Caco-2 (cell line): ENCODE measurements at regions not wholly inside any gene's neighbourhood (a gene's known extent, or its start where the extent isn't known, plus 50 kb on each side); places are given as distances from the start of the nearest gene placed in this dataset.

ENCODE experiments used
- BruUV-seq: library from RNA; stranded (reverse); fragments of 400-500 nt; replicated peaks from 2 replicates; lab custom pipeline; 2021; lab: Mats Ljungman, UMichigan
- CTCF ChIA-PET: fragments of 300-600 bp; sonication (Branson Sonifier 250); formaldehyde crosslinking; loops from one replicate; lab custom pipeline; 2022; ENCODE audit warnings: antibody characterized with exemption; lab: Charles Lee
- POLR2A ChIA-PET: fragments of 300-600 bp; sonication (Branson Sonifier 250); formaldehyde crosslinking; loops from one replicate; lab custom pipeline; 2022; ENCODE audit warnings: antibody characterized with exemption; lab: Charles Lee
- DNase-seq, 2 experiments: peaks; one replicate each; pipeline versions ENCODE4 v3.0.0 to v3.0.0-alpha.2; 2020 to 2022
- H3K27me3 ChIP-seq: replicated peaks from 2 replicates; pipeline ENCODE4 v1.6.0; 2011; ENCODE audit warnings: low read length; ENCODE audit not compliant: control insufficient read depth, insufficient read depth
- H3K36me3 ChIP-seq: 2 replicates; pipeline ENCODE4 v1.5.1; 2011; ENCODE audit warnings: low read length; ENCODE audit not compliant: control insufficient read depth, insufficient read depth
- H3K4me1 ChIP-seq: fragments of 250-450 bp; sonication (Bioruptor Pico); 2 replicates; pipeline ENCODE4 v1.5.1; 2020; ENCODE audit warnings: mild to moderate bottlenecking
- H3K4me3 ChIP-seq: 2 replicates; pipeline ENCODE4 v1.5.1; 2011; ENCODE audit warnings: low read depth, mild to moderate bottlenecking, control low read depth, low read length
- H3K9me3 ChIP-seq: fragments of 250-450 bp; sonication (Bioruptor Pico); 2 replicates; pipeline ENCODE4 v1.5.1; 2020; ENCODE audit warnings: mild to moderate bottlenecking, moderate library complexity
- H3K27ac Mint-ChIP-seq: one replicate; pipeline ENCODE4 v1.8.0; 2022; ENCODE audit warnings: mixed read lengths; ENCODE audit not compliant: unreplicated experiment
- H3K27me3 Mint-ChIP-seq: one replicate; pipeline ENCODE4 v1.8.0; 2022; ENCODE audit warnings: mixed read lengths; ENCODE audit not compliant: insufficient read depth, unreplicated experiment
- H3K36me3 Mint-ChIP-seq: one replicate; pipeline ENCODE4 v1.8.0; 2022; ENCODE audit warnings: mild to moderate bottlenecking, mixed read lengths; ENCODE audit not compliant: insufficient read depth, unreplicated experiment
- H3K4me1 Mint-ChIP-seq: one replicate; pipeline ENCODE4 v1.8.0; 2022; ENCODE audit warnings: low read depth, mixed read lengths; ENCODE audit not compliant: unreplicated experiment
- H3K4me3 Mint-ChIP-seq: one replicate; pipeline ENCODE4 v1.8.0; 2022; ENCODE audit warnings: mild to moderate bottlenecking, moderate library complexity, mixed read lengths; ENCODE audit not compliant: unreplicated experiment
- H3K9me3 Mint-ChIP-seq: one replicate; pipeline ENCODE4 v1.8.0; 2022; ENCODE audit warnings: mixed read lengths; ENCODE audit not compliant: unreplicated experiment
- intact Hi-C: fragments of 100-400 bp; cut with micrococcal nuclease; formaldehyde crosslinking; loops from one replicate; pipeline ENCODE4 v1.10.0; 2022; ENCODE audit not compliant: unreplicated experiment
- TF ChIP-seq, protein P1 (sequence below), 2 experiments: fragments of 200-600 bp in 1 of 2; IDR thresholded peaks; 1 replicate in 1 of 2; 2 replicates in 1 of 2; pipeline versions ENCODE4 v1.5.1 to v1.8.0; 2011 to 2022; ENCODE audit warnings: antibody characterized with exemption in 1 of 2, control low read depth in 1 of 2, inconsistent platforms in 1 of 2, low read depth in 1 of 2, low read length in 1 of 2, mild to moderate bottlenecking in 1 of 2, moderate library complexity in 1 of 2; ENCODE audit not compliant: insufficient read depth in 1 of 2, severe bottlenecking in 1 of 2, unreplicated experiment in 1 of 2

DNA sequence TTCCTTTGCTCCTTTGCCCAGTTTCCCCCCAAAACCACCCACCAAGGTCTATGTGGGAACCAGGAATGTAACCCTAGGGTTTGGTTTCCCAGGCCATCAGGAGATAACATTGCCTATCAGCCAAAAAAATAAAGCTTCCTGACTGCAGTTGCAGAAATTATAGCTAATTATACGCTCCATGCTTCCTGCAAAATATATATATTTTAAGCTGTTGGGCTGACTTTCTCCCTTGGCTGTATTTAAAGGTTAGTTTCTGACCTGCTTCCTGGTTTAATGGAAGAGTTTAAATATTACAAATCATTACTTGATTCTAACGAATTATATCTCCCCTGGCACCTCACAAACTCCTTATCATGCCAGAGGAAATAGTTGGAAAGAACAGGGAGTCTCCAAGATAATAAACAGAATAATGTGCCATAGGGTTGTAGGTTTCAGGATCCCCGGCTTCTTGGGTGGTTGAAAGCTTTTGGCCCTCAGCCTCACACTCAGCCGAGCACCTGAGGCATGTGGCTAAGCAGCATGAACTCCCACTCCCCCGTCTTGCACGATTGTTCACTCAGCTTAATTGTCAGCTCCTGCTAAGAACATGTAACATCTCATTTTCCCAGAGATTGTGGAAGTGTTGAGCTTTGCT, 79.9 kb downstream of the FZD1 start:
- no peaks in the 10 kb centered on the region for H3K36me3 Mint-ChIP-seq
- no peak for DNase-seq
- Histone ChIP-seq H3K4me1 (no peaks in the 10 kb centered on the region), H3K27me3 (no peaks in the 10 kb centered on the region), H3K9me3 (no peaks in the 10 kb centered on the region), H3K36me3 (no peaks in the 10 kb centered on the region), H3K4me3 (no peak overlapping the region)
- BruUV-seq: no TSS peak
- H3K4me3 Mint-ChIP-seq: no peak overlapping the region
- ChIA-PET POLR2A (no interaction called here), CTCF (no interaction called here)
- intact Hi-C loops: no loop called here
- peaks cover 14% of the 10 kb centered on the region for H3K27me3 Mint-ChIP-seq
- TF ChIP-seq, protein P1, sequence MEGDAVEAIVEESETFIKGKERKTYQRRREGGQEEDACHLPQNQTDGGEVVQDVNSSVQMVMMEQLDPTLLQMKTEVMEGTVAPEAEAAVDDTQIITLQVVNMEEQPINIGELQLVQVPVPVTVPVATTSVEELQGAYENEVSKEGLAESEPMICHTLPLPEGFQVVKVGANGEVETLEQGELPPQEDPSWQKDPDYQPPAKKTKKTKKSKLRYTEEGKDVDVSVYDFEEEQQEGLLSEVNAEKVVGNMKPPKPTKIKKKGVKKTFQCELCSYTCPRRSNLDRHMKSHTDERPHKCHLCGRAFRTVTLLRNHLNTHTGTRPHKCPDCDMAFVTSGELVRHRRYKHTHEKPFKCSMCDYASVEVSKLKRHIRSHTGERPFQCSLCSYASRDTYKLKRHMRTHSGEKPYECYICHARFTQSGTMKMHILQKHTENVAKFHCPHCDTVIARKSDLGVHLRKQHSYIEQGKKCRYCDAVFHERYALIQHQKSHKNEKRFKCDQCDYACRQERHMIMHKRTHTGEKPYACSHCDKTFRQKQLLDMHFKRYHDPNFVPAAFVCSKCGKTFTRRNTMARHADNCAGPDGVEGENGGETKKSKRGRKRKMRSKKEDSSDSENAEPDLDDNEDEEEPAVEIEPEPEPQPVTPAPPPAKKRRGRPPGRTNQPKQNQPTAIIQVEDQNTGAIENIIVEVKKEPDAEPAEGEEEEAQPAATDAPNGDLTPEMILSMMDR (IDR thresholded peaks at IDR 0.05; ENCODE audit: insufficient read depth in 1 of 2, low read depth in 1 of 2, low read length in 1 of 2, severe bottlenecking in 1 of 2, unreplicated experiment in 1 of 2): no peak
- H3K9me3 Mint-ChIP-seq: no peaks in the 10 kb centered on the region
- no peak overlapping the region for H3K27ac Mint-ChIP-seq
- H3K4me1 Mint-ChIP-seq: no peaks in the 10 kb centered on the region

DNA sequence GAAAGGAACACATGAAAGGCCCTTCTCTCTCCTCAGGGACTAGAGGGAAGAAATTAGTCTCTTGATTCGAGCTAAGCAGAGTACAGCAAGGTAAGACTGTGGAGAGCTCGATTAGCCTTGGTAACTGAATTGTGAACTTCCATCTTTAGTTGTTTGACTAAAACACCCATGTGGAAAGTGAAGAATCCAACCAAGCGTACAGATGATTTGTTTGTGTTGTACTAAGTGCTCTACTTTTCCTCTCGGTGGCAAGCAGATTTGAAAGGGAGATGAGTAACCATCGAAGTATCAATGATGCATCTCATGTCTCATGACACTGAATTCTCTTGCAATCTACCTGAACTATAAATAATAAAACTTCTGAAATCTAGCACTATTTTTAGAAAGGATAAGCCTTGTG, 80.7 kb downstream of the FZD1 start:
- H3K27me3 Mint-ChIP-seq: peaks cover 14% of the 10 kb centered on the region
- Histone ChIP-seq H3K9me3 (no peaks in the 10 kb centered on the region), H3K4me3 (no peak overlapping the region), H3K36me3 (no peaks in the 10 kb centered on the region), H3K4me1 (no peaks in the 10 kb centered on the region), H3K27me3 (no peaks in the 10 kb centered on the region)
- H3K4me3 Mint-ChIP-seq: no peak overlapping the region
- no peak for DNase-seq
- H3K4me1 Mint-ChIP-seq: no peaks in the 10 kb centered on the region
- no peak overlapping the region for H3K27ac Mint-ChIP-seq
- no peaks in the 10 kb centered on the region for H3K36me3 Mint-ChIP-seq
- no peaks in the 10 kb centered on the region for H3K9me3 Mint-ChIP-seq
- ChIA-PET CTCF (no interaction called here), POLR2A (no interaction called here)
- TF ChIP-seq, protein P1 (IDR thresholded peaks at IDR 0.05; ENCODE audit: insufficient read depth in 1 of 2, low read depth in 1 of 2, low read length in 1 of 2, severe bottlenecking in 1 of 2, unreplicated experiment in 1 of 2): no peak
- intact Hi-C loops: no loop called here
- BruUV-seq: no TSS peak

- intact Hi-C loops: no loop called here
- TF ChIP-seq, protein P1 (IDR thresholded peaks at IDR 0.05; ENCODE audit: insufficient read depth in 1 of 2, low read depth in 1 of 2, low read length in 1 of 2, severe bottlenecking in 1 of 2, unreplicated experiment in 1 of 2): no peak
- no peaks in the 10 kb centered on the region for H3K4me1 Mint-ChIP-seq
- BruUV-seq: no TSS peak
- H3K4me3 ChIP-seq: no peak overlapping the region
- H3K4me1 ChIP-seq: no peaks in the 10 kb centered on the region
- CTCF ChIA-PET: no interaction called here
- no peaks in the 10 kb centered on the region for H3K27me3 ChIP-seq
- H3K27me3 Mint-ChIP-seq: peaks cover 14% of the 10 kb centered on the region
- no peaks in the 10 kb centered on the region for H3K36me3 Mint-ChIP-seq
- H3K9me3 Mint-ChIP-seq: no peaks in the 10 kb centered on the region
- H3K9me3 ChIP-seq: no peaks in the 10 kb centered on the region
- no peaks in the 10 kb centered on the region for H3K36me3 ChIP-seq
- no peak overlapping the region for H3K27ac Mint-ChIP-seq
- POLR2A ChIA-PET: no interaction called here
- no peak for DNase-seq
- H3K4me3 Mint-ChIP-seq: no peak overlapping the region
These were observed 81.2 kb downstream of the FZD1 start for GRCh38 chr7:91345449-91345848.
